Upper lobe of left lung (tissue), 4 donors: ENCODE measurements at regions not wholly inside any gene's neighbourhood (a gene's known extent, or its start where the extent isn't known, plus 50 kb on each side); places are given as distances from the start of the nearest gene placed in this dataset.

Experiments
- CTCF ChIP-seq, 6 experiments: fragments of 450-650 bp in 4 of 6; fragments of 200-600 bp in 2 of 6; sonication (generic) in 2 of 6; IDR thresholded peaks; one replicate each; pipeline ENCODE4 v1.5.1; 2016 to 2019; ENCODE audit warnings: antibody characterized with exemption in 6 of 6
- EP300 ChIP-seq, 4 donors: sonication (generic); formaldehyde crosslinking; IDR thresholded peaks; one replicate each; pipeline ENCODE4 v1.5.1; 2017; ENCODE audit warnings: antibody characterized with exemption in 4 of 4, control low read depth in 2 of 4
- POLR2AphosphoS5 ChIP-seq, 2 donors: sonication (generic); formaldehyde crosslinking; IDR thresholded peaks; one replicate each; pipeline ENCODE4 v1.5.1; 2017; ENCODE audit warnings: antibody characterized with exemption in 2 of 2

- TF ChIP-seq EP300 (IDR thresholded peaks at IDR 0.05) (no peak), POLR2AphosphoS5 (IDR thresholded peaks at IDR 0.05) (no peak), CTCF (IDR thresholded peaks at IDR 0.05) (no peak)
Observed at GRCh38 chr5:92242170-92242569, 859.1 kb upstream of the ARRDC3 start.
